ENCODE measurements at regions not wholly inside any gene's neighbourhood (a gene's known extent, or its start where the extent isn't known, plus 50 kb on each side); places are given as distances from the start of the nearest gene placed in this dataset.

DNA sequence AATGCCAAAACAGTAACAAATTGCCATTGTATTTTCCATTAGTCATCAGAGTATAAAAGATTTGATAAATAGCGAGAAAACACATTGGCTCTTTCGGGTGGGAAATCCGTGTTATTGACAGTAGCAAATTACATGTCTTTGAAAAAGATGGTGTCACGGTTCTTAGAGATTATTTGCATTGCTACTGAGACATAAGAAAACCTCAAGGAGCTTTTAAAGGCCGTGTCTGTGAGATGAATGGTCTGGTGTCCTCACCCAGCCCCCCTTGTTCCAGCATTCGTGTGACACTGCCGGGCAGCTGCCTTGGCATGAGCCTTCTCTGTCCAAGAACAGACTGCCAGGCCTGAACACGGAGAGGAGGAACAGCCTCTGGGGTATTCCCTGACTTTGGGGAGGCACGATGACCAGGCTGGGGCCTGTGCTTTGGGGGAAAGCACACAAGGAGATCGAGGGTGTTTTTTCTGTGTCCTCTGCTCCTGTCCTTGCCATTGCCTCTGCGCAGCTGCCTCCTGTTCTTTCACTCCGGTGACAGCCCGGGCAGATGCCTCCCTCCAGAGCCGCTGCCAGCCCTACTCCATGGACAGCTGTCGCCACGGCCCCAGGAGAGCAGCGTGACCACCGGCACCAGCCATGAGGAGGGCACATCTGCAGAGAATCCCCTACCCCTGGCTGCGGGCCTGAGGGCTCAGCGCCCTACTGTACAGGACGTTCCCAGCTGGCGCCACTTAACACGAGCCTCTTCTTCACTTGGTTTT, 167.7 kb upstream of the CDYL start:
- POLR2A ChIA-PET = no interaction called here
- in situ Hi-C loops (cut with HindIII; ENCODE audit: low pct_unique_long_range_greater_than_20kb, low sequenced_read_pairs) = no loop called here

DNA sequence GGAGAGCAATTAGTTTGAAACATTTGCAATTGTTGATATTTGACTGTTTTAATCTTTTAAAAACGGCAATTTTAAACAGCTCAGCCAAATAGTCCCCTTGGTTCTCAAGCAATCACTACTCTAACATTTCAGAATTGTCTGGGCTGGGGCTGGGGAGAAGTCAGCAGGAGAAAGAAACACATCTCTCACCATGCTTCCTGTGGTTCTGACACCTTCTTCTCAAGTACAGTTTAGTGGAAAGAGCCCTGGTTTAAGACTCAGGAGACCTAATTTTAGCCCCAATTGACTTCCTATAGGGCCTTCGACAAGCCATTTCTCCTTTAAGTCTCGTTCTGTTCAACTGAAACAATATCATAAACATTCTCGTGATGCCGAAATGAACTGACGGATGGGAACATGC, 168.4 kb upstream of the CDYL start:
- Histone ChIP-seq H3K9me3 (ENCODE audit: control insufficient read depth, insufficient read depth, low read depth, low read length) (no peaks in the 10 kb centered on the region), H3K36me3 (ENCODE audit: control insufficient read depth, insufficient read depth, low read length) (no peaks in the 10 kb centered on the region), H3K4me1 (ENCODE audit: control insufficient read depth, insufficient read depth, low read length) (peaks cover 7% of the 10 kb centered on the region; the same call in 1 of the 2 replicates), H3K27ac (ENCODE audit: low read length) (no peak overlapping the region), H3K27me3 (ENCODE audit: control insufficient read depth, insufficient read depth, low read length) (no peaks in the 10 kb centered on the region), H3K4me3 (ENCODE audit: low read depth in 2 of 2, low read length in 2 of 2) (no peak overlapping the region)
- BruUV-seq (replicated peaks) = no TSS peak
- ATAC-seq = no peak
- DNase-seq (ENCODE audit: low read depth, low spot score) = no peak
- TF ChIP-seq, protein P1, sequence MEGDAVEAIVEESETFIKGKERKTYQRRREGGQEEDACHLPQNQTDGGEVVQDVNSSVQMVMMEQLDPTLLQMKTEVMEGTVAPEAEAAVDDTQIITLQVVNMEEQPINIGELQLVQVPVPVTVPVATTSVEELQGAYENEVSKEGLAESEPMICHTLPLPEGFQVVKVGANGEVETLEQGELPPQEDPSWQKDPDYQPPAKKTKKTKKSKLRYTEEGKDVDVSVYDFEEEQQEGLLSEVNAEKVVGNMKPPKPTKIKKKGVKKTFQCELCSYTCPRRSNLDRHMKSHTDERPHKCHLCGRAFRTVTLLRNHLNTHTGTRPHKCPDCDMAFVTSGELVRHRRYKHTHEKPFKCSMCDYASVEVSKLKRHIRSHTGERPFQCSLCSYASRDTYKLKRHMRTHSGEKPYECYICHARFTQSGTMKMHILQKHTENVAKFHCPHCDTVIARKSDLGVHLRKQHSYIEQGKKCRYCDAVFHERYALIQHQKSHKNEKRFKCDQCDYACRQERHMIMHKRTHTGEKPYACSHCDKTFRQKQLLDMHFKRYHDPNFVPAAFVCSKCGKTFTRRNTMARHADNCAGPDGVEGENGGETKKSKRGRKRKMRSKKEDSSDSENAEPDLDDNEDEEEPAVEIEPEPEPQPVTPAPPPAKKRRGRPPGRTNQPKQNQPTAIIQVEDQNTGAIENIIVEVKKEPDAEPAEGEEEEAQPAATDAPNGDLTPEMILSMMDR (IDR thresholded peaks at IDR 0.05) = no peak
- TF ChIP-seq POLR2AphosphoS5 (IDR thresholded peaks at IDR 0.05; ENCODE audit: low read depth, low read length) = no peak
- TF ChIP-seq TCF7L2 (IDR thresholded peaks at IDR 0.05; ENCODE audit: low read depth, low read length) = no peak
- no peak for TF ChIP-seq SIN3A (IDR thresholded peaks at IDR 0.05; ENCODE audit: borderline replicate concordance, insufficient read depth, low read depth, low read length)
- TF ChIP-seq, protein P2, sequence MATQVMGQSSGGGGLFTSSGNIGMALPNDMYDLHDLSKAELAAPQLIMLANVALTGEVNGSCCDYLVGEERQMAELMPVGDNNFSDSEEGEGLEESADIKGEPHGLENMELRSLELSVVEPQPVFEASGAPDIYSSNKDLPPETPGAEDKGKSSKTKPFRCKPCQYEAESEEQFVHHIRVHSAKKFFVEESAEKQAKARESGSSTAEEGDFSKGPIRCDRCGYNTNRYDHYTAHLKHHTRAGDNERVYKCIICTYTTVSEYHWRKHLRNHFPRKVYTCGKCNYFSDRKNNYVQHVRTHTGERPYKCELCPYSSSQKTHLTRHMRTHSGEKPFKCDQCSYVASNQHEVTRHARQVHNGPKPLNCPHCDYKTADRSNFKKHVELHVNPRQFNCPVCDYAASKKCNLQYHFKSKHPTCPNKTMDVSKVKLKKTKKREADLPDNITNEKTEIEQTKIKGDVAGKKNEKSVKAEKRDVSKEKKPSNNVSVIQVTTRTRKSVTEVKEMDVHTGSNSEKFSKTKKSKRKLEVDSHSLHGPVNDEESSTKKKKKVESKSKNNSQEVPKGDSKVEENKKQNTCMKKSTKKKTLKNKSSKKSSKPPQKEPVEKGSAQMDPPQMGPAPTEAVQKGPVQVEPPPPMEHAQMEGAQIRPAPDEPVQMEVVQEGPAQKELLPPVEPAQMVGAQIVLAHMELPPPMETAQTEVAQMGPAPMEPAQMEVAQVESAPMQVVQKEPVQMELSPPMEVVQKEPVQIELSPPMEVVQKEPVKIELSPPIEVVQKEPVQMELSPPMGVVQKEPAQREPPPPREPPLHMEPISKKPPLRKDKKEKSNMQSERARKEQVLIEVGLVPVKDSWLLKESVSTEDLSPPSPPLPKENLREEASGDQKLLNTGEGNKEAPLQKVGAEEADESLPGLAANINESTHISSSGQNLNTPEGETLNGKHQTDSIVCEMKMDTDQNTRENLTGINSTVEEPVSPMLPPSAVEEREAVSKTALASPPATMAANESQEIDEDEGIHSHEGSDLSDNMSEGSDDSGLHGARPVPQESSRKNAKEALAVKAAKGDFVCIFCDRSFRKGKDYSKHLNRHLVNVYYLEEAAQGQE (IDR thresholded peaks at IDR 0.05; ENCODE audit: insufficient read depth in 1 of 2, low read depth in 2 of 2, low read length in 1 of 2) = no peak
- intact Hi-C loops (cut with micrococcal nuclease; ENCODE audit: unreplicated experiment) (no loop called here), in situ Hi-C loops (cut with HindIII; ENCODE audit: low pct_unique_long_range_greater_than_20kb, low sequenced_read_pairs) (no loop called here)
- ChIA-PET CTCF (no interaction called here), POLR2A (no interaction called here)

More for the DNA sequence above, 167.7 kb upstream of the CDYL start:
- peaks cover 7% of the 10 kb centered on the region; the same call in 1 of the 2 replicates for H3K4me1 ChIP-seq (ENCODE audit: control insufficient read depth, insufficient read depth, low read length)
- intact Hi-C loops (cut with micrococcal nuclease; ENCODE audit: unreplicated experiment) = no loop called here
- no peaks in the 10 kb centered on the region for H3K36me3 ChIP-seq (ENCODE audit: control insufficient read depth, insufficient read depth, low read length)
- no peak for DNase-seq (ENCODE audit: low read depth, low spot score)
- TF ChIP-seq, protein P1 (IDR thresholded peaks at IDR 0.05) = no peak
- TF ChIP-seq SIN3A (IDR thresholded peaks at IDR 0.05; ENCODE audit: borderline replicate concordance, insufficient read depth, low read depth, low read length) (no peak), POLR2AphosphoS5 (IDR thresholded peaks at IDR 0.05; ENCODE audit: low read depth, low read length) (no peak), TCF7L2 (IDR thresholded peaks at IDR 0.05; ENCODE audit: low read depth, low read length) (no peak)
- TF ChIP-seq, protein P2 (IDR thresholded peaks at IDR 0.05; ENCODE audit: insufficient read depth in 1 of 2, low read depth in 2 of 2, low read length in 1 of 2) = no peak
- H3K4me3 ChIP-seq (ENCODE audit: low read depth in 2 of 2, low read length in 2 of 2) = no peak overlapping the region
- no TSS peak for BruUV-seq (replicated peaks)
- ATAC-seq = no peak
- no peaks in the 10 kb centered on the region for H3K9me3 ChIP-seq (ENCODE audit: control insufficient read depth, insufficient read depth, low read depth, low read length)
- CTCF ChIA-PET = no interaction called here
- no peaks in the 10 kb centered on the region for H3K27me3 ChIP-seq (ENCODE audit: control insufficient read depth, insufficient read depth, low read length)
- no peak overlapping the region for H3K27ac ChIP-seq (ENCODE audit: low read length)

Measured in Panc1 (cell line).